ENCODE measurements at regions not wholly inside any gene's neighbourhood (a gene's known extent, or its start where the extent isn't known, plus 50 kb on each side); places are given as distances from the start of the nearest gene placed in this dataset.
"Not testable (repeated sequence)": the region's sequence is repeated elsewhere in the genome, so short reads cannot be mapped to it uniquely, and the experiment has no call there.

DNA sequence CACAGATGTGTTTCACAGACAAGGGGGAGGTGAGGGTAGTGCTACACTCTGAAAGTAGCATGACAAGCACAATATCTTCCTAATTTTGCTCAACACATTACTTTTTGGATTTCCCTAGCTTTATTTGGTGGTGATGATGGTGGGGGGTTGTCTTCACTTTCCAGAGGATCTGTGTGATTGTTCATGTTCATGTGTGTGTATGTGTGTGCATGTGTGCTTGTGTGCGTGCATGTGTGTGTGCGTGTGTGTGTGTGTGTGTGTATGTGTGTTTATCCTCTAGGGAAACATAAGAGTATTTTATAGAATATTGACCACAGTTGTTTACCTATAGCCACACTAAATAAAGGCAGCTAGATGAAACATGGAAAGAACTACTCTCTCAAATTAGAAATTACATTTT is 183.8 kb upstream of the EYA4 start:
- DNase-seq: no peak

- no peak for DNase-seq
These were observed 179.1 kb upstream of the EYA4 start for GRCh38 chr6:133062077-133062476.

DNA sequence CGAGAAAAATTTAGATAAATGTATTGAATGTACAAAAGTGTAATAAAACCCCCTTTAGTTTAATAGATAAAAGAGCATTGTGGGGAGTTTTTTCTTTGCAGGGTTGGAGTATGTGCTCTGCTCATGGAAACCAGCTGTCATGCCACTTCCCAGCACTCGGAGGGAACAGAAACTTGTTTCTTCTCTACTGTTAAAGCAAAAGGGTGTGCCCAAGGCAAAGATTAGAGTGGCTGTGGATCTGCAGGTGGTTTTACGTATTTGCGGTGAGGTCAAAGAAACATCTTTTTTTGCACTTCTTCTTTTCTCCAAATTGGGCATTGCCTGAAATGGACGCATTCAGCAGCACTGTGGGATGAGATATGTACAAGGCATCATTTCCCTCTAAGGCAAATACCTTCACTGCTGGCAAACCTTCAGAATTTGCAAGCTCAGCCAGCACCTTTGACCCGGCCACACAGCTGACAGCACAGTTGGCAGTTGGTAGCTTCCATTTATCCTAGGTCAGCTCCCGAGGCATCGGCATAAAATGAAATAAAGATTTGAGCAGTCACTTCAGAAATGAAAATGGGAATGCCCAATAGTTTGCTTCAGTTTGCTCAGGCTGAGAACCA is 178.4 kb upstream of the EYA4 start:
- no peak for DNase-seq

GRCh38 chr6:133067960-133068359 is 173.2 kb upstream of the EYA4 start:
- DNase-seq: no peak

GRCh38 chr6:133070410-133071043 is 170.6 kb upstream of the EYA4 start:
- no peak for DNase-seq

GRCh38 chr6:133079901-133080300 is 161.3 kb upstream of the EYA4 start:
- no peak for DNase-seq

DNA sequence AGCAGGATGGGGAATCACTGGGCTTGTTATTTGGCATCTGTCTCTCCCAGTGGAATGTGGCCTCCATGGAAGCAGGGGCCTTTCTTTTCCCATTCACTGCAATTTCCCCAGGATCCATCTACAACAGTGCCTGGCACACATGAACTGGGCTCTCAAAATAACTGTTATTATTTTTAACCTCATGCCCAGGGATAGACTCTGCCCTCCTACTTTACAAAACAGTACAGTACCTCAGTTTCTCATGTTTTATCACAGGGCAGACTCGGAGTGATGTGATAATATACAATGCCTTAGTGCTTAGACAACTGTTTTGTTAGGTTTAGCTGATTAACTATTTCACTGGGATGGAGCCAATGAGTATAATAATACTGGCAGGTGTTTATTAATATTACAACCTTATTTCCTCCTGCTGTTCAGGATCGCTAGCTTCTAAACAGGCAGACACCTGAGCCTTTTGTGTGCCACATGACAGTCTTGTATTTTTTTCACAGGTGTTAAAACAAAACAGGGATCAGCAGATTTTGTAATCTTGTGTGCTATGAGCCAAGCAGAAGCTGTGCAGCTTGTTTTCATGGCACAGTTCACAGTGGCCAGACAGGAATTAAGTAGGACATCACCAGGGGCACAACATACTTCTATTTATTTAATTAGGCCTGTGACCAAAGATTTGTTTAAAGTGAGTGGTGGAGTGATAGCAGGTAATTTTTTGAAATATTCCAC is 157.7 kb upstream of the EYA4 start:
- no peak for DNase-seq

DNA sequence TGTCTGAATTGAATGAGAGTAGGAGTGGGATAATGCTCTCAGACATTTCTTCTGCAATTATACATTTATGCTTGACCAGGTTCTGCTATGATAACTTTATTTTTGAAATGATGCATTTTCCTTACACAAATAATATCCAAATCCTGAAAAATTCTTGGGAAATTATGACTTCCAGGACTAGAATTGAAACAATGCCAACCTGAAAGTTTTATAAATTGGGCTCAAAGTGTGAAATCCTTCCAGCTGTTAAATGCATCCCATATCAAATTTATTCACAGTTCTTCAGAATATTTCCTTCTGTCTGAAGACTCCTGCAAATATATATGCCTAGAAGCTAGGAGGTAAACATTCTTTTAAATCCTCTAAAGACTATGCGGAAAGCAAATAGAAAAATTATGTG is 155.7 kb upstream of the EYA4 start:
- DNase-seq: no peak

DNA sequence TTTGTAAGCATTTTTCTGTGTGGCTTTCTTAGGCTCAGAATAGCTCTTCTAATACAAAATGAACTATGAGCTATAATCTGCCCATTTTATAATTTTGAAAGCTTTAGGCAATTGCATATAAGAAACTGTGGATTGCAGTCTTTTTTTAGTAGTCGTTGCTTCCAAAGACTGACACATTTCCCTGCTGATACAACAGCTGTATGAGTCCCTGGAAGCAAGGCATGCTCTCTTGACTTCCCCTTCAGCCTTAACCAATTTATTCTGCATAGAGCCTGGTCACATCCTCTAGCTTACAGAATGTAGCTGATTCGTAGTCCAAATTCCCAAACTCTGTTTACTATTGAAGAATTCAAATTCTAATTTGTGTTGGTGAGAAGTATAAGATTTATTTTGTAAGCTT is 155.3 kb upstream of the EYA4 start:
- no peak for DNase-seq

DNA sequence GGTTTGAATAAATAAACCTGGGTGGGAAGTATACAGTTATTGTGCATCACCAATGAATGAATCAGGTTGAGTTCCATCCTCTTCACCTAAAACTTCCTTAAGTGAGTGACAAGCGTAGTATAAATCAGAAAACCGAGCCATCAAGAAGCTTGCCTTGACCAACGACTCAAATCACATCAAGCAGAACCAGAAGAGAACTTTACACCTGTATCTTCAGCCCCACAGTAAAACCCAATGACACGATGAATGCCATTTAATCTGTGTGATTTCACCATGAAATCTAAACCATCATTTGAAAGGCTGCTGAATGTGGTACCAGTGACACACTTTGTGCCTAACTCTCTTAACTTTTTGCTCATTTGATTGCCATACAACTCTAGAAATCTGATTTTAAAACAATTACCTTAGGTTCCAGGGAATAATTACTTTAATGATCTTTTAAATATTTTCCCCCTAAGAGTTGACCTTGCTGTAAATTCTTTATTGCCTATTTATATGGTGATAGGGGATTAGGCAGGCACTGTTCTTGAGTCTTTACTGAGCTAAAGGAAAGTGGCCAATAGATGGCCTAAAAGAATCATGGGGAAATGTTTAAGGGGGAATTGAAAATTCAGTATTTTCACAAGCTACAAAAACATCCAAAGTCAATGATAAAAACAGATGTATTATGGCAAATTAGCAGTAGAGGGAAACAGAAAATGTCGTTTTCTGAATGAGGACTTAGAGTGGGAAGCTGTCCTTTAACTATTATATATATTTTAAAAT is 152.0 kb upstream of the EYA4 start:
- no peak for DNase-seq

GRCh38 chr6:133092199-133092598 is 149.0 kb upstream of the EYA4 start:
- DNase-seq: no peak

DNA sequence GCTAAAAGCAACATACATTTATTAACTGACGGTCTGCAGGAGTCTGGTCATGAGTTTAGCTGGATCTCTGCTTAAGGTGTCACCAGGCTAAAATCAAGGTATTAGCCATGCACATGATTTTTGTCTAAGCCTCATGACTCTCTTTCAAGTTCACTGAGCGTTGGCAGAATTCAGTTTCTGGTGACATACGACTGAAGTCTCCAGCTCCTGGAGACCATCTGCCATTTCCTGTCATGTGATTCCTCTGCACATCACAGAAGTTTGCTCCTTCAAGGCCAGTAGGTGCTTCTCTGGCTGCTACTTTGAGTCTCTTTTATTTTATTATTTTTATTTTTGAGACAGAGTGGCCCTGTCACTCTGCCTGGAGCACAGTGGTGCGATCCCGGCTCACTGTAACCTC is 148.4 kb upstream of the EYA4 start:
- no peak for DNase-seq

DNA sequence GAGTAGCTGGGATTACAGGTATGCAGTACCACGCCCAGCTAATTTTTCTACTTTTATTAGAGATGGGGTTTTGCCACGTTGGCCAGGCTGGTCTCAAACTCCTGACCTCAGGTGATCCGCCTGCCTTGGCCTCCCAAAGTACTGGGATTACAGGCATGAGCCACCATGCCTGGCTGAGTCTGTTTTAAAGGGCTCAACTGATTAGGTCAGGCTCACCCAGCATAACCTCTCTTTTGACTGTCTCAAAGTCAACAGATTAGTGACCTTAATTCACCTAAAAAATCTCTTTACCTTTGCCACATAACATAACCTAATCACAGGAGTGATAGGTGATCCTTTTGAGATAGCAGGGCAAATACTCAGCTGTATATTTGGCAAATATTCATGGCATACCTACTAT is 147.9 kb upstream of the EYA4 start:
- DNase-seq: not testable (repeated sequence)

DNA sequence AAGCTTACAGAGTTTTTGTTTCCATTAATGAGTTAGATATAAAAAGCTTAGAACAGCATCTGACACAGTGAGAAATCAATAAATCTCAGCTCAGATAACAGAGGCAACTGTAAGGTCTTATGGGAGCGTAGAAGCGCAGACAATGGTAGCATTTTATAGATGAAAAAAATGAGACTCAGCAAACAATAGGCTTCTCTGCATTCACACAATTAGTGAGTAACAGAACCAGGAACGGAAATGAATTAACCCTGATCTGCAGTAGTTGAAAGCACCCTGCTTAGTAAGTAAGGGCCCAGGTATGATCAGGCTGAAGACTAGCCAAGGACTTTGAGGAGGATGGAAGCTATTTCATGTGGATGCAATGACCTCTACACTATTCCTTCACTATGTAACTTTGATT is 147.2 kb upstream of the EYA4 start:
- DNase-seq: no peak

DNA sequence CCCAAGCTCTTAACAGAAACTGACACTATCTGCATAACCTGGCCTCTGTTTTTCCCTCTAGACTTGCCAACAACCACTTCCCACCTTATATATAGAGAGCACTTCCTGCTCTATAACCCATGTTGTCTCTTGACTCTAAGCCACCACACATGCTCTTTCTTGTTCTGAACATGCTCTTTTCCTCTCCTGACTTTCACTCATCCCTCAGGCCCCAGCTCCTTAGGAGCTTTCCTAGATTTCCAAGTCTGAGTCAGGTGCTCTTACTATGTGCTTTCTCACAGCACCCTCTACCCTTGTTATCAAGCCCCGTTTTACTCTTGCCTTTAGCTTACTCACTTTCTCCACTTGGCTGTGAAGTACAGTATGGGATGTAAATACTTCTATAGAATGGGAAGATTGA is 143.9 kb upstream of the EYA4 start:
- DNase-seq: no peak

- no peak for DNase-seq
These were observed 141.6 kb upstream of the EYA4 start for GRCh38 chr6:133099573-133099972.

DNA sequence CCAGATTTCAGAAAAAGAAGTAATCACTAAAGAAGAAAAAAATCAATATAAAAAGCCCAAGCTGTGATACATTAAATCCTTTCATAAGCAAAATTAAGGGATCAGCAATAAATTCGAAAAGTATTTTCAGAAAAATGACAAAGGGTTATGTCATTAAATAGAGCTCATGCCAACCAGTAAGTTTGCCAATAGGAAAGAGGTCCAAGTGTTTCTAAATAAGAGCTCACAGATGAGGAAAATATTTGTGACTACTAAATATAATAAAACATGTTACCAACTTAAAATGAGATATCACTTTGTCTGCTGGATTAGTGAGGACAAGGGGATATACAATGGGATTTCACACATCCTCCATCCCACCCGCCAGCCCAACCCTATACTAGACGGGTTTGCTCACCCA is 140.3 kb upstream of the EYA4 start:
- no peak for DNase-seq

DNA sequence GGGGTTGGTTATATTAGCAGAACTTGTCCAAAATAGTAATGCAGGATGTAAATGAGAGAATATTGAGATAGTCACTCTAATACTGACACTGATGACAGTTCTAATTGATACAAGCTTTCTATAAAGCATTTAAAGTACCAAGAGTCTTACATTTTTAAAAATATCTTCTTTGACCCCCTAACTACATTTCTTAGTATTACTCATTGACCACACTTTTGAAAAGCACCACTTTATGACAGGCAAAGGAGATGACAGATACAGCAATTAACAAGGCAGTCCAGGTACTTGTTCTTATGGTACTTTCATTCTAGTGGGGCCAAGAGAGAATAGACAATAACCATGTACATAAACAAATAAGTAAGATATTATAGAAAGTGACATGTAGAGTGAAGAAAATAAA is 139.4 kb upstream of the EYA4 start:
- DNase-seq: no peak

DNA sequence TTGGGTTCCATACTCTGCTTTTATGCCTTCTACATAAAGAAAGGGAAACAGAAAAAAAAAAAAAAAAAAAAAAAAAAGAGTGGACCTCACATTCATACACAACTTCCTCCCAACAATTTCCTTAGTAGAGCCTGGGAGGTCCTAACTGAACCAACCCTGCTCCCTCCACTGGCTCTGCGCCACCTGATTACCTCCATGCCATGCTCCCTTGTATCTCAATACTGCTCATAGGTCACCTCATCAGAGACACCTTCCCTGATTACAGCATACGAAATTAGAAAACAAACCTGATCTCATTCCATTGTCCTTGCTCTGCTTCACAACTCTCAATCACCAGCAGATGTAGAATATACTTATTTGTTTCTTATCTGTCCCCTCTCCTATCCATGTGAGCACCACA is 134.2 kb upstream of the EYA4 start:
- no peak for DNase-seq

GRCh38 chr6:133108419-133108818 is 132.7 kb upstream of the EYA4 start:
- DNase-seq: no peak

- DNase-seq: no peak
These were observed 126.2 kb upstream of the EYA4 start for GRCh38 chr6:133114973-133115372.

GRCh38 chr6:133115946-133116345 is 125.2 kb upstream of the EYA4 start:
- DNase-seq: no peak

- no peak for DNase-seq
These were observed 113.0 kb upstream of the EYA4 start for GRCh38 chr6:133128191-133128590.

DNA sequence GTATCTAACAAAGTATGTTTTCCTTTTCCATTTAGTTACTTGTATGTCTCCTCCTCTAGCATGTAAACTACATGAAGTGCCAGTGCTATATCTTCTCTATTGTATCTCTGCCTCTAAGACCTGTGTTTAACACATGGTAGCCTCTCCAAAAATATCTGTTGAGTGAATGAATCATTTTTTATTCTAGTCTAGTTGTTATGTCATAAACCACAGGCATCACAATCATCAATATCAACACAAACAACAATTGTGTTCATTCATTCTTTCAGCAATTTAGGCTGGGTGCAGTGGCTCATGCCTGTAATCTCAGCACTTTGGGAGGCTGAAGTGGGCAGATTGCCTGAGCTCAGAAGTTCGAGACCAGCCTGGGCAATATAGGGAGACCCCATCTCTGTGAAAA is 111.6 kb upstream of the EYA4 start:
- DNase-seq: no peak
